NCI-H1105 treated with DMSO at 0.1 percent for 48 hours (cell line): ENCODE measurements at regions not wholly inside any gene's neighbourhood (a gene's known extent, or its start where the extent isn't known, plus 50 kb on each side); places are given as distances from the start of the nearest gene placed in this dataset.
"Not testable (repeated sequence)": the region's sequence is repeated elsewhere in the genome, so short reads cannot be mapped to it uniquely, and the experiment has no call there.

Source experiments
- DNase-seq: peaks from one replicate; lab custom pipeline; 2025; lab: John Stamatoyannopoulos, UW

DNA sequence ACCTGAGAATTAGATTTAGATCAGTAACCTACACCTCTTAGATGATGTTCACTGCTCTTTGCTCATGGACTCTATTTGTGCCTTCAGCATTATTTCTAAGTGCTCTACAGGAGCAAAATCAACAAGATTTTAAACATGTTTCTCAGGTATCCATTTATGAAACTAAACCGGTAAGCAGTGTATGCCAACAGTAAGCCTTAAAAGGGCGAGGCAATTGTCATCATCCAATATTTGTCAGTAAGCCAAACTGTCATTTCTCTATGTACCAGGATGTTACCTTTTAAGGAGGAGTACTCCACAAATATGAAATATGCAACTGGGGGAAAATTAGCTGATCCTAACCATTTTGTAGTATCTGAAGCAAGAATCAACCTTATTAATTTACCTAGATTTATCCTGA, 69.6 kb upstream of the ZNF184 start:
- peak; percentile 62 for DNase-seq

DNA sequence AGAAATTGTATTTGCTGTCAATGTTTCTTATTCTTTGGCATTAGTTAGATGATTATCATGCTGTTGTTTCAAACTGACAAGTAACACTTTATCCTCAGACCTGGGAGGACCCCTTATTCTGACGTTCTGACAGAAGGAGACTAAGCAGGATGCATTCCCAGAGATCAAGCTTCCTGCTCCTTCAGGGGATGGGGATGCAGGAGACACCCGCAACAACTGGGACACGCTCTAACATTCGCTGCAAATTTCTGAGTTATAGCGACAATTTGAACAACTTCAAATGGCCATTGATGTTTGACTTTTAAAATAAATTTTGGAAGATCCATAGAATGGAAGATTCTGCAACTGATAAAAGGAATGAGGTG, 69.0 kb upstream of the ZNF184 start:
- DNase-seq: no peak

DNA sequence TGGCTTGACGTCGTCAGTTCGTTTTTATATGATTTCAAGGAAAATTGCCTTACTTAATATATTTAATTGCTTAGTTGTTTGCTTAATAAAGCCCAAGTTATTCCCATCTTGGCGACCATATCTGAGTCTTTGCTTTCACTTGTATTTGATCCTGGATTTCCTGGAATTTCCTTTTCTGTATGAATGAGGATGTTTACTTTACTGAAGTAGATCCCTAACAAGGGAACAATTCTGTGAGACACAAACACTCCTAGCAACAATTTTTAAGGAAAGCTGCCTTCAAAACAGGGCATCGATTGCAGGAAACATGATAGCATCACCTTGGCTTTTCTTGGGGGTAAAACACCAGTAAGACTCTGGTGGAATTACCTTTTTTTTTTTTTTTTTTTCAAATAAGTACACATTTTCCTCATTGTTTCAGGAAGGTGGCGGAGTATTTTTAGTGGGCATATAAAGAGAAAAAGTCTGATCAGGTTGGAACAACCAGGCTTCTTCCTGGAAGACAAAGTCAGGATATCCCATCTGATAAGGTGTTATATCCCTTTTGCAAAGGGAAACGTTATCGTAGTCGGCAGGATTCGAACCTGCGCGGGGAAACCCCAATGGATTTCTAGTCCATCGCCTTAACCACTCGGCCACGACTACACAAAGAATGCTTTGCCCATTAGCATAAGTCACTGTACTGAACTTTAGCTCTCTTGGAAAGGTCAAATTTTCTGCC, 68.5 kb upstream of the ZNF184 start:
- no peak for DNase-seq

DNA sequence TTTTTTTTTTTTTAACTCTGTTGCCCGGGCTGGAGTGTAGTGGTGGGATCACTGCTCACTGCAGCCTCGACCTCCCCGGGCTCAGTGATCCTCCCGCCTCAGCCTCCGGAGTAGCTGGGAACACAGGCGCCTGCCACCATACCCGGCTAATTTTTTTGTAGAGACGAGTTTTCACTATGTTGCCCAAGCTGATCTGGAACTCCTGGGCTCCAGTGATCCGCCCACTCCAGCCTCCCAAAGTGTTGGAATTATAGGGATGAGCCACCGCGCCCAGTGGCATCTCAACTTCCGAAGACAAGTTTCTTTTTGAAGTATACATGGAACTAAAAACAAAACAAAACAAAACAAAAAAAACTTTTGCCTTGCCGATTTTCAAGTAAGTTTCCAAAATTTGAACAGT, 66.6 kb upstream of the ZNF184 start:
- no peak for DNase-seq

DNA sequence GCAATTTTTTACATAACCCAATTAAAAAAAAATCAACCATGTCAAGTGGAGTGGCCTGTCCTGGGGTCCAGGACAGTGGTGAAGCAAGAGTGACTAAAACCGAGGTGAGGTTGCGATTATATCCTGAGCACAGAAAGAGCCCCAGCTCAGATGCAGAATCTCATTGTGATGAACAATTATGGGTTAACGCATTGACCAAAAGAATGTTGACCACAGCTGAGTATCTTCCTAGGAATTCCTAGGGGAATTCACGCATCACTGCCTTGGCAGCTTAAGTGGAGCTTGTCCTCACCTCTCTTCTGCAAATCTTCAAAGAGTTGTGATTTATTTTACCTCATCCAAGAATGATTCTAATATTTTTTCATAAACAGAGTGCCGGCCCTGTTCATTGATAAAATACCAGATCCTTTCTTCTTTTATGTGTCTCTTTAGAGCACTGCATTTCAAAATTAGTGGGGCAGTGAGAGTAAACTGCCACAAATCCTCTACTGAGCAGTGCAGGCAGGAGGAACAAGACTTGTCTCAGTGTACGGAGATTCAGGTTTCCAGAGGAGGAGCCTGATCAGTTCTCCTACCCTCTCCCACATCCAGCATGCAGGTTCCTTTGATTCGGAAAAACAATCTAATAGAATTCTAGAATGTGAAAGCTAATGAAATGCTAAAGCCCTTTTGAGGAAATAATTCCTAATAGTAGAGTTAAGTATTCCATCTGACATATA, 60.1 kb upstream of the ZNF184 start:
- no peak for DNase-seq

DNA sequence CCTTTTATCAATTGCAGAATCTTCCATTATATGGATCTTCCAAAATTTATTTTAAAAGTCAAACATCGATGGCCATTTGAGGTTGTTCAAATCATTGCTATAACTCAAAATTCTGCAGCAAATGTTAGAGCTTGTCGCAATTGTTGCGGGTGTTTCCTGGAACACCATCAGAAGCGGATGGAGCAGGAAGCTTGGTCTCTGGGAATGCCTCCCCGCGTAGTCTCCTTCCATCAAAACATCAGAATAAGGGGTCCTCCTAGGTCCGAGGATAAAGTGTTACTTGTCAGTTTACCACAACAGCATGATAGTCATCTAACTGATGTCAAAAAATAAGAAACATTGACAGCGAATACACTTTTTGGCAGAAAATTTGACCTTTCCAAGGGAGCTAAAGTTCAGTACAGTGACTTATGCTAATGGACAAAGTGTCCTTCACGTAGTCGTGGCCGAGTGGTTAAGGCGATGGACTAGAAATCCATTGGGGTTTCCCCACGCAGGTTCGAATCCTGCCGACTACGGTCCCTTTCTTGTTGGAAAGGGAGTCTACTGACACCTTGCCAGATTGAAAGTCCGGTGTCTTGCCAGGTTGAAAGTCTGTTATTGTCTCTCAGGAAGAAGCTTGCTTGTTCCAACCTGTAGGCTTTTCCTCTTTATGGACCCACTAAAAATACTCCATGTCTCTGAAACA, 59.0 kb upstream of the ZNF184 start:
- DNase-seq: no peak

DNA sequence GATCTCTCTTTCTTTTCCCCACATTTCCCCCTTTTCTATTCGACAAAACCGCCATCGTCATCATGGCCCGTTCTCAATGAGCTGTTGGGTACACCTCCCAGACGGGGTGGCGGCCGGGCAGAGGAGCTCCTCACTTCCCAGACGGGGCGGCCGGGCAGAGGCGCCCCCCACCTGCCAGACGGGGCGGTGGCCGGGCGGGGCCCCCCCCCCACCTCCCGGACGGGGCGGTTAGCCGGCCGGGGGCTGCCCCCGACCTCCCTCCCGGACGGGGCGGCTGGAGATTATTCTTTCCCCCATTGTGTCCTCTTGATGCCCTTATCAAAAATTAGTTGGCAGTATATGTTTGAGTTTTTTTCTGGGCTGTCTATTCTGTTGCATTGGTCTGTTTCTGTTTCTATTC, 56.9 kb upstream of the ZNF184 start:
- DNase-seq: not testable (repeated sequence)

DNA sequence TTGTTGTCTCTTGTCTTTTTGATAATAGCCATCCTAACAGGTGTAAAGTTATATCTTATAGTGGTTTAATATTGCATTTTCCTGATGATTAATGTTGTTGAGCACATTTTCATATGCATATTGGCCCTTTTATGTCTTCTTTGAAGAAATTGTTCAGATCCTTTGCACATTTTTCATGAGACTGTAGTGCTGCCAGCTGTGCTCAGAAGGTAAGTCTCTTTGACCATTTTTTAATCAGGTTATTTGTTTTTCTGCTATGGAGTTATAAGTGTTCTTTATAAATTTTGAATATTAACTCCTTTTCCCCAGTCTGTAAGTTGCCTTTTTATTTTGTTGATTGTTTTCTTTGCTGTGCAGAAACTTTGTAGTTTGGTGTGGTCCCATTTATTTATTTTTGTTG, 55.8 kb upstream of the ZNF184 start:
- DNase-seq: no peak
